HepG2 (cell line): ENCODE measurements at regions not wholly inside any gene's neighbourhood (a gene's known extent, or its start where the extent isn't known, plus 50 kb on each side); places are given as distances from the start of the nearest gene placed in this dataset.

Source experiments
- ATAC-seq: fragments of 200-7000 bp; cut with Tn5 transposase; 3 replicates; pipeline ENCODE4 v1.9.1; 2020; ENCODE audit warnings: mild to moderate bottlenecking, moderate library complexity
- BruUV-seq: library from RNA; stranded (reverse); fragments of 400-500 nt; replicated peaks from 2 replicates; lab custom pipeline; 2021; lab: Mats Ljungman, UMichigan
- CTCF ChIA-PET: fragments of 300-600 bp; formaldehyde crosslinking; extraction: SDS; loops from one replicate; lab custom pipeline; 2021; ENCODE audit warnings: low total read pairs, inconsistent platforms, low intra/inter-chr PET ratio; lab: Yijun Ruan, JAX
- POLR2A ChIA-PET: fragments of 350-600 bp; sonication (Branson Sonifier 250); formaldehyde crosslinking; loops from one replicate; lab custom pipeline; 2020; ENCODE audit warnings: antibody characterized with exemption, inconsistent platforms; lab: Yijun Ruan, JAX
- DNase-seq: peaks from one replicate; pipeline ENCODE4 v3.0.0-alpha.2; 2015; ENCODE audit warnings: low spot score
- FAIRE-seq: peaks from 3 replicates; lab custom pipeline; 2011; peaks lifted over from hg19 to GRCh38; lab: Jason Lieb, UNC
- H2AFZ ChIP-seq: one replicate; pipeline ENCODE4 v1.6.1; 2011; ENCODE audit warnings: low read length, inconsistent platforms
- H3K27ac ChIP-seq: fragments of 300-600 bp; 3 replicates; pipeline ENCODE4 v1.8.0; 2011; ENCODE audit warnings: mixed run types, mild to moderate bottlenecking, mixed read lengths, low read length, inconsistent platforms; ENCODE audit not compliant: insufficient read depth; ENCODE audit errors: extremely low read length
- H3K27me3 ChIP-seq, 2 experiments: fragments of 200-600 bp in 1 of 2; 2 replicates in 1 of 2; 3 replicates in 1 of 2; pipeline versions ENCODE4 v1.6.0 to v1.8.0; 2011; ENCODE audit warnings: low read length in 2 of 2, mild to moderate bottlenecking in 2 of 2, moderate library complexity in 2 of 2, inconsistent platforms in 1 of 2; ENCODE audit not compliant: insufficient read depth in 2 of 2, control insufficient read depth in 1 of 2
- H3K36me3 ChIP-seq, 2 experiments: fragments of 200-600 bp in 1 of 2; replicated peaks in 1 of 2; 2 replicates in 1 of 2; 3 replicates in 1 of 2; pipeline versions ENCODE4 v1.5.1 to v1.8.0; 2011; ENCODE audit warnings: low read length in 2 of 2, inconsistent platforms in 1 of 2; ENCODE audit not compliant: insufficient read depth in 2 of 2, control insufficient read depth in 1 of 2
- H3K4me1 ChIP-seq: 2 replicates; pipeline ENCODE4 v1.5.1; 2012; ENCODE audit warnings: low read length, inconsistent platforms; ENCODE audit not compliant: insufficient read depth
- H3K4me2 ChIP-seq: 2 replicates; pipeline ENCODE4 v1.6.0; 2011; ENCODE audit warnings: low read depth, low read length, inconsistent platforms
- H3K4me3 ChIP-seq, 3 experiments: fragments of 200-600 bp in 1 of 3; sonication (generic), shearing (Covaris generic) in 1 of 3; replicated peaks in 1 of 3; 2 replicates each; pipeline ENCODE4 v1.5.1; 2011 to 2016; ENCODE audit warnings: low read length in 3 of 3, inconsistent platforms in 2 of 3, low read depth in 2 of 3, mild to moderate bottlenecking in 2 of 3, control low read depth in 1 of 3, mixed read lengths in 1 of 3; ENCODE audit not compliant: insufficient read depth in 1 of 3
- H3K79me2 ChIP-seq: one replicate; pipeline ENCODE4 v1.6.1; 2011; ENCODE audit warnings: low read length, inconsistent platforms; ENCODE audit not compliant: insufficient read depth
- H3K9ac ChIP-seq: 2 replicates; pipeline ENCODE4 v1.6.0; 2011; ENCODE audit warnings: mild to moderate bottlenecking, low read depth, low read length, inconsistent platforms; ENCODE audit not compliant: insufficient read depth
- H3K9me3 ChIP-seq: 2 replicates; pipeline ENCODE4 v1.5.1; 2012; ENCODE audit warnings: mild to moderate bottlenecking, low read length
- H4K20me1 ChIP-seq: 2 replicates; pipeline ENCODE4 v1.6.0; 2011; ENCODE audit warnings: inconsistent platforms, mild to moderate bottlenecking, low read length, moderate library complexity; ENCODE audit not compliant: insufficient read depth
- CENPX ChIP-seq: sonication (generic); formaldehyde crosslinking; IDR thresholded peaks from 2 replicates; pipeline ENCODE4 v1.9.0; 2021; ENCODE audit warnings: mild to moderate bottlenecking, missing genetic modification reagents, moderate library complexity
- HCFC1 ChIP-seq: fragments of 150-350 bp; IDR thresholded peaks from 2 replicates; pipeline ENCODE4 v1.6.1; 2014; ENCODE audit warnings: low read depth, low read length
- HMGA1 ChIP-seq: sonication (generic); formaldehyde crosslinking; conservative IDR thresholded peaks from 2 replicates; pipeline ENCODE4 v1.4.0; 2020; ENCODE audit warnings: missing genetic modification reagents
- HNRNPK ChIP-seq: fragments of 200-400 bp; formaldehyde crosslinking; IDR thresholded peaks from 2 replicates; pipeline ENCODE4 v1.6.1; 2018; ENCODE audit warnings: low read length, low read depth, moderate library complexity, mild to moderate bottlenecking; ENCODE audit not compliant: poor library complexity, severe bottlenecking
- KDM6A ChIP-seq: IDR thresholded peaks from 2 replicates; pipeline ENCODE4 v1.6.1; 2016; ENCODE audit warnings: low read depth
- PCBP2 ChIP-seq: fragments of 200-400 bp; formaldehyde crosslinking; optimal IDR thresholded peaks from 2 replicates; pipeline ENCODE3; 2018; ENCODE audit warnings: low read length, low read depth; ENCODE audit not compliant: poor library complexity, severe bottlenecking
- XBP1 ChIP-seq: sonication (generic); formaldehyde crosslinking; IDR thresholded peaks from 2 replicates; pipeline ENCODE4 v1.5.0; 2020; ENCODE audit warnings: missing genetic modification reagents
- ZNF225 ChIP-seq: sonication (generic); formaldehyde crosslinking; IDR thresholded peaks from 2 replicates; pipeline ENCODE4 v1.4.0; 2020; ENCODE audit warnings: mild to moderate bottlenecking, missing genetic modification reagents
- ZNF263 ChIP-seq: sonication (generic); formaldehyde crosslinking; IDR thresholded peaks from 2 replicates; pipeline ENCODE4 v1.4.0; 2020; ENCODE audit warnings: missing genetic modification reagents
- WGBS: methylation state at CpG from one replicate; pipeline ENCODE4 v1.1.6; 2017; ENCODE audit warnings: low lambda C conversion rate; 5-methylcytosine and 5-hydroxymethylcytosine counted together
- in situ Hi-C: cut with HindIII; loops from 2 replicates; pipeline ENCODE4 v1.10.0; 2017; ENCODE audit warnings: low pct_unique_long_range_greater_than_20kb; ENCODE audit not compliant: extremely low pct_ligation_motif_present
- intact Hi-C: fragments of 100-400 bp; cut with micrococcal nuclease; formaldehyde crosslinking; loops from one replicate; pipeline ENCODE4 v1.10.0; 2022; ENCODE audit not compliant: unreplicated experiment
- TF ChIP-seq, protein P1 (sequence below): sonication (generic); formaldehyde crosslinking; IDR thresholded peaks from 2 replicates; pipeline ENCODE4 v1.4.0; 2020; ENCODE audit warnings: missing genetic modification reagents

DNA sequence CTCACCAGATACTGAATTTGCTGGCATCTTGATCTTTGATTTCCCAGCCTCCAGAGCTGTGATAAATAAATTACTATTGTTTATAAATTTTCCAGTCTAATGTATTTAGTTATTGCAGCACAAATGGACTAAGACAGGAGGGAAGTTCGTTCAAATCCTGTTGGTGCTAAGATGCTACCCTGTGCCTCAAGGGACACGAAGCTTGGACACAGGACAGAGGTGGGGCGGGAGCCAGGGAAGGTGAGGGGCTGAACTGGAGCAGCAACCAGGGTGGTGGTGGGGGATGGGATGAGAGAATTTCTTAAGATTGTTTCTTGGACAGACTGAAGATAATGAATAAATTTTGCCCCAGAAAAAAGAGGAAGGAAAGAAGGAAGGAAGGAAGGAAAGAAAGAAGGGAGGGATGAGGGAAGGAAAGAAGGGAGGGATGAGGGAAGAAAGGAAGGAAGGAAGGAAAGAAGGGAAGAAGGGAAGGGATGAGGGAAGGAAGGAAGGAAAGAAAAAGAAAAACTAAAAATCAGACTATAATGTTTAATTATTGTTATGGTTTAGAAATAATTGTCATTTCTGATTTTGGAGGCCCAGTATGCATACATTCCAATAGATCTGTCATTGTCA lies 127.2 kb downstream of the CDC5L start:
- no peak overlapping the region for H3K4me2 ChIP-seq
- intact Hi-C loops (no loop called here), in situ Hi-C loops (no loop called here)
- H2AFZ ChIP-seq = no peak overlapping the region
- ChIA-PET CTCF (no interaction called here), POLR2A (no interaction called here)
- no peak for FAIRE-seq
- H4K20me1 ChIP-seq = no peaks in the 10 kb centered on the region
- H3K9me3 ChIP-seq = no peaks in the 10 kb centered on the region; the same call in 1 of the 2 replicates
- TF ChIP-seq ZNF263 (CRISPR knock-in tag) (no peak), HNRNPK (peak; percentile 64), PCBP2 (peak; percentile 7), ZNF225 (no peak), HMGA1 (CRISPR knock-in tag) (no peak)
- H3K4me3 ChIP-seq = no peak overlapping the region
- H3K79me2 ChIP-seq = no peaks in the 10 kb centered on the region
- no peaks in the 10 kb centered on the region for H3K4me1 ChIP-seq
- H3K27me3 ChIP-seq = peaks cover 0 to 8% of the 10 kb centered on the region in 2 experiments; a peak in 1 of 5 replicates
- H3K27ac ChIP-seq = no peak overlapping the region
- H3K36me3 ChIP-seq = no peaks in the 10 kb centered on the region
- BruUV-seq = no TSS peak
- 21% methylated on average over 3 of the region's 3 CpGs for WGBS
- no peak for DNase-seq
- H3K9ac ChIP-seq = no peak overlapping the region
- ATAC-seq = no peak

DNA sequence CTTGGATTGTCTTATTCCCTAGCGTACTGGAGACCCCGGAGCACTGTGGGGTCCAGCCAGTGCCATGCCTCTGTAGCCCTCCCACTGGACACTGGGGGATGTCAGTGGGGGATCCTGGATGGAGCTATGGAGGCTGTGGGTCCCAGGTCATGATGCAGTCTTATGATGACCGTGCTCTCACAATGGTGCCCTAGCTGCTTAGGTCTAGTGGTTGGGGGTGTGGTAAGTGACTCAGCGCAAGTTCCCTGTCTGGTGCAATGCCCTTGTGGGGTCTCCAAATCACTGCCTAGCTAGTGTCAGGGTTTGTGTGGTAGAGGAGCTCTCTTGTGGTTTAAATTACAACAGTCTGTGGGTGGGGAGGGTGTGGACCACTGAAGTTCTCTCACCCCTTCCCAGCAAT lies 135.4 kb downstream of the CDC5L start:
- CTCF ChIA-PET = no interaction called here
- no TSS peak for BruUV-seq
- DNase-seq (no peak), ATAC-seq (no peak), FAIRE-seq (no peak)
- no peak overlapping the region for H2AFZ ChIP-seq
- H3K4me3 ChIP-seq = no peak overlapping the region
- in situ Hi-C loops = no loop called here
- H3K79me2 ChIP-seq = no peaks in the 10 kb centered on the region
- no peaks in the 10 kb centered on the region for H3K36me3 ChIP-seq
- peaks cover 0 to 19% of the 10 kb centered on the region in 2 experiments; a peak in 3 of 5 replicates for H3K27me3 ChIP-seq
- no peaks in the 10 kb centered on the region for H4K20me1 ChIP-seq
- H3K27ac ChIP-seq = no peak overlapping the region
- H3K4me2 ChIP-seq = no peak overlapping the region
- no peak for TF ChIP-seq CENPX (CRISPR knock-in tag)
- no peak for TF ChIP-seq XBP1 (CRISPR knock-in tag)
- TF ChIP-seq, protein P1, sequence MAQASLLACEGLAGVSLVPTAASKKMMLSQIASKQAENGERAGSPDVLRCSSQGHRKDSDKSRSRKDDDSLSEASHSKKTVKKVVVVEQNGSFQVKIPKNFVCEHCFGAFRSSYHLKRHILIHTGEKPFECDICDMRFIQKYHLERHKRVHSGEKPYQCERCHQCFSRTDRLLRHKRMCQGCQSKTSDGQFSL (CRISPR knock-in tag) = no peak
- no peak for TF ChIP-seq HCFC1
- no peak for TF ChIP-seq KDM6A (CRISPR knock-in tag)
- TF ChIP-seq, all 625 proteins: peak for 0
- 13% methylated on average over 4 of the region's 4 CpGs for WGBS
- POLR2A ChIA-PET = no interaction called here
- H3K9ac ChIP-seq = no peak overlapping the region
- H3K4me1 ChIP-seq = no peaks in the 10 kb centered on the region
- intact Hi-C loops = no loop called here
- no peaks in the 10 kb centered on the region; the same call in 1 of the 2 replicates for H3K9me3 ChIP-seq
